Body of pancreas (tissue), 4 donors: ENCODE measurements at regions not wholly inside any gene's neighbourhood (a gene's known extent, or its start where the extent isn't known, plus 50 kb on each side); places are given as distances from the start of the nearest gene placed in this dataset.

Experiments used
- CTCF ChIP-seq, 7 experiments: fragments of 450-650 bp in 4 of 7; fragments of 200-600 bp in 3 of 7; sonication (generic) in 3 of 7; IDR thresholded peaks; one replicate each; pipeline ENCODE4 v1.5.1; 2016 to 2019; ENCODE audit warnings: antibody characterized with exemption in 7 of 7
- POLR2A ChIP-seq, 3 donors: fragments of 450-650 bp; IDR thresholded peaks; one replicate each; pipeline ENCODE4 v1.6.1; 2016; ENCODE audit warnings: antibody characterized with exemption in 3 of 3, mild to moderate bottlenecking in 2 of 3

- no peak for TF ChIP-seq CTCF (IDR thresholded peaks at IDR 0.05)
- TF ChIP-seq POLR2A (IDR thresholded peaks at IDR 0.05), result no peak
Observed at GRCh38 chr2:203649176-203649814, 57.1 kb upstream of the CD28 start.
